ENCODE measurements at regions not wholly inside any gene's neighbourhood (a gene's known extent, or its start where the extent isn't known, plus 50 kb on each side); places are given as distances from the start of the nearest gene placed in this dataset.

DNA sequence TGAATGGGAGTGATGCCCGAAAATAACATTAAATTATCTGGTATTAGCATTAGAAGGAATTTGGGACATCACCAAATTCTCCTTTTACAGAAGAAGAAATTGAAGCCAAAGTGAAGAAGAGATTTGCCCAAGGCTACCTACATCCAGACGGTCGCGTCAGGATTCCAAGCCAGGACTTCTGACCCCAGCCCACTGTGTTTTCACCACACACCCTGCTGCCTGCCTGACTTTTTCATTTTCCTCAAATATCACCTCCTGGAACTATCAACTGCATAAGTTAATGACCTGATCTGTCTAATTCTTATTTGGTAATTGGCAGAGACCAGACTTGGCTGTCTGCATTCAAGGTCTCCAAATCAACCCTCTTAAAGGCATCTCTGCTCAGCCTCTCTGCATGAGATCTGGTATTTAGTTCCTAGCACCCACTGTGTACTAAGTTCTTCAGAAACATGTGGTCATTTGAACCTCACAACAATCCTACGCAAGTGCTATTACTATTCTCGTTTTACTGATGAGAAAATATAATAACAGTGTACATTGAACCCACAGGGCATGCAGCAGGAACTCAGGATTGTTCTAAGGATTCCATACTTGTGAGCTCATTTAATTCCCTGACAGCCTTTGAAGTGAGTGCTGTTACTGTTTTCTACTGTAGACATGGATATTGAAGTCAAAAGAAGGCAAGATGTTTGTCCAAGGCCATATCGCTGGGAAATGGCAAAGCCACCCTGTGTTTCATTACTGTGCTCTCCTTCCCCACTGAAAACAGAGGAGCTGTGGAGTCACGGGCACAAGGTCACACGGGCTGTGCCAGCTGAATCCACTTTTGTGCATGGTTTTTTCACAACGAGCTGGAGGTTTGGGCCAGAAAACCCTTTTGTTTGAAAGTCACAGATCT is 195.2 kb upstream of the C1QTNF7 start:
- DNase-seq: no peak

DNA sequence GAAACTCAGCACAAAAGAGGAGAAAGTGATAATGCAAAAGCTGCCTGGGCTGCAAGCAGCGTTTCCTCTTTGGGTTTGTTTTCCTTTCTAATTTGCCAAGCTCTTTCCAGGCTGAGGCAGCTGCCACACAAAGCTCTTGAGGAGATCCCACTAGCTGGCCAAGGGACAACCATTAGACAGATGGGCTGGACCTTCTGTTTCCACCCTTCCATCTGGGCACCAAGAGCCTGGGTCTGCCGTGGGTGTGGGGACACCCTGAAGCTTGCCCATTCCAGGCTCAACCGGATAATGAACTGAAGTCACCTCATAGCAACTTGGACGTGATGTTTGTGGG is 194.6 kb upstream of the C1QTNF7 start:
- no peak for DNase-seq

DNA sequence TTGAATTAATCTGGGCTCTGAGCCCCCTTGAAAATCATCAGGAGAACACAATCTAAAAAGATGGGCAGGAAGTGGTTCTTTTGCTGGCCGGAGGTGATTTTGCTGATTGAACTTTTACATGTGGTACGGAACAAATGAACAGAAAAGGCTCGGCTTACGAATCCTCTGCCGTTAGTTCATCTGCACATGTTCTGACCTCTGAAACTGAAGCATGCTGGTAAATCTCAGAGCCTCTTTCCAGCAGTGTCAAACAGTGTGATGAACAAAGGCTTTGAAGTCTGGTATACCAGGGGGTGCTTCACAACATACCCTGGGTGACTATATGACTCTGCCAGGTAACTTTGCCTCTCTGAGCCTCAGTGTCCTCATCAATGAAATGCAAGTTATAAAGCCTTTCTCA is 194.2 kb upstream of the C1QTNF7 start:
- DNase-seq: no peak

- no peak for DNase-seq
Observed at GRCh38 chr4:15234116-15234855, 193.5 kb upstream of the C1QTNF7 start.

- DNase-seq: no peak
Observed at GRCh38 chr4:15234856-15235126, 193.0 kb upstream of the C1QTNF7 start.

GRCh38 chr4:15235135-15235534 is 192.7 kb upstream of the C1QTNF7 start:
- DNase-seq: no peak

- DNase-seq: no peak
Observed at GRCh38 chr4:15237648-15238230, 190.1 kb upstream of the C1QTNF7 start.

GRCh38 chr4:15238720-15239119 is 189.1 kb upstream of the C1QTNF7 start:
- DNase-seq: no peak

DNA sequence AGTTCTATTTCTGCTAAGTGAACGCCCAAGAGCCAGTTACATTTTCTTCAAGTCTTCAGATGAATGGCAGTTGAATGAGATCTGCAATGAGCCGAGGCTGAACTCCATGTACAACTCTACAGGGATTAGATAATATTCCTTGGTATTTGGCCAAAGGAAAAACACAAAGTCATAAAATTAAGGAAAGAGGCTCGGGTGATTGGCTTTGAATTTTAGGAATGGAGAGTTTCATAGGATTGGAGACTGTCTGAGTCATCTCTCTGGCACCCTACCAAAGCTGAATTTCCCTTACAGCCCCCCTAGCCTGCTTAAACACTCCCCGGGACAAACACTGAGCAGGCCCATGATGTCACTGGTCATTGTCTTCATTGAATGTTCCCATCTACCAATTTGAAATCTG is 188.0 kb upstream of the C1QTNF7 start:
- DNase-seq: no peak

GRCh38 chr4:15240764-15241163 is 187.1 kb upstream of the C1QTNF7 start:
- no peak for DNase-seq

GRCh38 chr4:15242021-15242420 is 185.8 kb upstream of the C1QTNF7 start:
- DNase-seq: no peak

- no peak for DNase-seq
Observed at GRCh38 chr4:15244354-15244753, 183.5 kb upstream of the C1QTNF7 start.

- DNase-seq: no peak
Observed at GRCh38 chr4:15245006-15245530, 182.8 kb upstream of the C1QTNF7 start.

GRCh38 chr4:15250021-15250441 is 177.8 kb upstream of the C1QTNF7 start:
- no peak for DNase-seq

DNA sequence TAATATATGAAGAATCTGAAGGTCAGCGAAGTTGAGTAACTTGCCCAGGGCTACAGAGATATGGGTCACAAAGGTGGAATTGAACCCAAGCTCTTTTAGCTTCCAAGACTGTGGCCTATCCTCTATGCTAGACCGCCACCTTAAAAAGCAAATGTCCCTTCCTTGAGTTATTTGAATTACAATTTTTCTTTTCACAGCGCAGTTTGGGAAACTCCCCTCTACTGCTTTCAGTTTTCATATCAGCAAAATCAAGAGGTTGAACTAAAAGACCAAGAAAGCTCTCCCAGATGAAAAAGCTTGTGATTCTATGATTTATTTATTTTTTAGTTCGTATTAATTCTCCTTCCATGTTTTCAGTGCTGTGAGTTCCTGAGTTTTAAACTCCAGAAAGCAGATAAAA is 174.5 kb upstream of the C1QTNF7 start:
- DNase-seq: no peak

DNA sequence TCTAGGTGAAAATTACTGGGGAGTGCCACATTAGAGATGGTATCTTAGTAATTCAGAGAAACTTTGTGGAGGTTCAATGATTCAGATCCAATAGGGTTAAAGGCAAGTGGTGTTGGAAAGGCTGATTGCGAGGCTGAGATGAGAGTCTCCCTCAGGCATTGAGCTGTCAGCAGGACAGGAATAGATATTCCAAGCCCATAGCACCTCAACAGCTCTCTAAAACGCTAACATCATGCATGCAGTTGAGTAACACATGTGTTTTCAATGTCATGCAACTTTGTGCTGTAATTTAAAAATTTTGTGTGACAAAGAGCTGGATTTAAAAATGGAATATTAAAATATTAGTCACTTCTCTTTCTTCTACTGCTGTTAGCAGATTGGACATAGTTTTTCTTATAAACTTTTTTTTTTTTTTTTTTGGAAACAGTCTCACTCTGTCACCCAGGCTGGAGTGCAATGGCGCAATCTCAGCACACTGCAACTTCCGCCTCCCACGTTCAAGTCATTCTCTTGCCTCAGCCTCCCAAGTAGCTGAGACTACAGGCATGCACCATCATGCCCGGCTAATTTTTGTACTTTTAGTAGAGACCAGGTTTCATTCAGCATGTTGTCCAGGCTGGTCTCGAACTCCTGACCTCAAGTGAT is 173.5 kb upstream of the C1QTNF7 start:
- DNase-seq: no peak

GRCh38 chr4:15255537-15255936 is 172.3 kb upstream of the C1QTNF7 start:
- no peak for DNase-seq

- no peak for DNase-seq
Observed at GRCh38 chr4:15260758-15261157, 167.1 kb upstream of the C1QTNF7 start.

DNA sequence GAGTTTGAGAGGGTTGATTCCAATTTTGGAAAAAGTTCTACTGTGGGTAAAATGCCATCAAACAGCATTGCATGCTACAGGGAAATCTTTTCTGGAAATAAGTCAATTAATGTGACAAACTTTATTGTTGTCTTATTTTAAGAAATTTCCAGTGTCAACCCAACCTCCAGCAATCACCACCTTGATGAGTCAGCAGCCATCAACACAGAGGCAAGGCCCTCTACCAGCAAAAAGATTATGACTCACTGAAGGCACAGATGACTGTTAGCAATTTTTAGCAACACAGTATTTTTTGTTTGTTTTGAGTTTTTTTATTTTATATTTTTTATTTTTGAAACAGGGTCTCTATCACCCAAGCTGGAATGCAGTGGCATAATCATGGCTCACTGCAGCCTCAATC is 165.4 kb upstream of the C1QTNF7 start:
- no peak for DNase-seq

GRCh38 chr4:15270201-15270600 is 157.6 kb upstream of the C1QTNF7 start:
- DNase-seq: no peak

DNA sequence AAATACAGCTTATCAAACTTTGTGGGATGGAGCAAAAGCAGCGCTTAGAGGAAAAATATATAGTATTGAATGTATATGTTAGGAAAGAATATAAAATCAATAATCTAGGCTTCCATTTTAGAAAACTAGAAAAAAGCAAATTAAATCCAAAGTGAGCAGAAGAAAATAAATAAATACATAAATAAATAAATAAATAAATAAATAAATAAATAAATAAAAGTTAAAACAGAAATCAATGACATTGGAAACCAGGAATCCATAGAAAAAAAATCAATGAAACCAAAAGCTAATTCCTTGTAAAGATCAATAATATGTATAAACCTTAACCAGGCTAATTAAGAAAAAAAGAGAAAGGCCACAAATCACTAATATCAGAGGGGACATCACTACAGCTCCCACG is 141.8 kb upstream of the C1QTNF7 start:
- DNase-seq: no peak

GRCh38 chr4:15291122-15291521 is 136.7 kb upstream of the C1QTNF7 start:
- DNase-seq: no peak

DNA sequence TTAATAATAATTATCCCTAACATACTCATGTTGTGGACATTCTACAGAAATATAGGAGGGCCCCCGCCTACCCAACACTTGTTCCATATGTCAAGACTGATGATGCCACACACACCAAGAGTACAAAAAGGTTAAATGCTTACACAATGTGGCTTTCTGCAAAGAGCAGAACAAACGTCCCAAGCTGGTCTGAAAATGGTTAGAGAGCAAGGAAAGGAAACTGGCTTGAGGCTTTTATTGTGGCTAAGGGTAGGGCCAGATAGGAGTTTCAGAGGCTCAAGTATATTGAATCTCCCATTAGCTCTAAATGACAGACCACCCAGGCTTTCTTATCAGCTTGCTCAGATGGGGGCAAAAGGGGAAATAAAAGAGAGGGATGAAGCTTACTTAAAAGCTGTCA is 134.1 kb upstream of the C1QTNF7 start:
- DNase-seq: no peak

- no peak for DNase-seq
Observed at GRCh38 chr4:15294202-15294601, 133.6 kb upstream of the C1QTNF7 start.

All from stimulated activated naive CD4-positive, alpha-beta T cell treated with Interleukin-2 at 50 U/mL for 16 hours (primary cell).